GM11168 (cell line): ENCODE measurements at regions not wholly inside any gene's neighbourhood (a gene's known extent, or its start where the extent isn't known, plus 50 kb on each side); places are given as distances from the start of the nearest gene placed in this dataset.
"Not testable (repeated sequence)": the region's sequence is repeated elsewhere in the genome, so short reads cannot be mapped to it uniquely, and the experiment has no call there.

Source experiments
- in situ Hi-C: fragments of 300-500 bp; cut with MboI; formaldehyde crosslinking; loops from one replicate; pipeline ENCODE4 v1.12.0; 2022; ENCODE audit warnings: low sequenced_read_pairs; ENCODE audit not compliant: unreplicated experiment

- in situ Hi-C loops = not testable (repeated sequence)
These were observed 1360.0 kb downstream of the UQCRFS1 start for GRCh38 chr19:27852931-27853330.

GRCh38 chr19:27851543-27852060 lies 1361.3 kb downstream of the UQCRFS1 start:
- in situ Hi-C loops = no loop called here

GRCh38 chr19:27851002-27851481 lies 1361.9 kb downstream of the UQCRFS1 start:
- in situ Hi-C loops = no loop called here

GRCh38 chr19:27846944-27847343 lies 1366.0 kb downstream of the UQCRFS1 start:
- in situ Hi-C loops = no loop called here

GRCh38 chr19:27844261-27844660 lies 1368.7 kb downstream of the UQCRFS1 start:
- in situ Hi-C loops = no loop called here

- in situ Hi-C loops = no loop called here
These were observed 1369.1 kb downstream of the UQCRFS1 start for GRCh38 chr19:27843861-27844260.

GRCh38 chr19:27833031-27833430 lies 1379.9 kb downstream of the UQCRFS1 start:
- in situ Hi-C loops = no loop called here

GRCh38 chr19:27828829-27829228 lies 1384.1 kb downstream of the UQCRFS1 start:
- in situ Hi-C loops = no loop called here

GRCh38 chr19:27824108-27824507 lies 1388.8 kb downstream of the UQCRFS1 start:
- in situ Hi-C loops = no loop called here

GRCh38 chr19:27822336-27822735 lies 1390.6 kb downstream of the UQCRFS1 start:
- in situ Hi-C loops = no loop called here

GRCh38 chr19:27821418-27822018 lies 1391.4 kb downstream of the UQCRFS1 start:
- in situ Hi-C loops = no loop called here

GRCh38 chr19:27815985-27816384 lies 1397.0 kb downstream of the UQCRFS1 start:
- in situ Hi-C loops = no loop called here

- in situ Hi-C loops = not testable (repeated sequence)
These were observed 1398.1 kb downstream of the UQCRFS1 start for GRCh38 chr19:27814834-27815233.

- in situ Hi-C loops = not testable (repeated sequence)
These were observed 1398.7 kb downstream of the UQCRFS1 start for GRCh38 chr19:27814274-27814673.

GRCh38 chr19:27806471-27807070 lies 1406.4 kb downstream of the UQCRFS1 start:
- in situ Hi-C loops = no loop called here

GRCh38 chr19:27805848-27806247 lies 1407.1 kb downstream of the UQCRFS1 start:
- in situ Hi-C loops = no loop called here

GRCh38 chr19:27802293-27802692 lies 1410.7 kb downstream of the UQCRFS1 start:
- in situ Hi-C loops = not testable (repeated sequence)

- in situ Hi-C loops = no loop called here
These were observed 1416.4 kb downstream of the UQCRFS1 start for GRCh38 chr19:27796540-27796939.

GRCh38 chr19:27796073-27796472 lies 1416.9 kb downstream of the UQCRFS1 start:
- in situ Hi-C loops = no loop called here

- in situ Hi-C loops = no loop called here
These were observed 1417.6 kb downstream of the UQCRFS1 start for GRCh38 chr19:27795369-27795768.

GRCh38 chr19:27794494-27795042 lies 1418.4 kb downstream of the UQCRFS1 start:
- in situ Hi-C loops = no loop called here
